Suprapubic skin (tissue), 4 donors: ENCODE measurements at regions not wholly inside any gene's neighbourhood (a gene's known extent, or its start where the extent isn't known, plus 50 kb on each side); places are given as distances from the start of the nearest gene placed in this dataset.

ENCODE experiments used
- EP300 ChIP-seq: sonication (generic); formaldehyde crosslinking; IDR thresholded peaks from one replicate; pipeline ENCODE4 v1.6.1; 2017; ENCODE audit warnings: antibody characterized with exemption
- POLR2AphosphoS5 ChIP-seq, 3 donors: sonication (generic); formaldehyde crosslinking; IDR thresholded peaks; one replicate each; pipeline ENCODE4 v1.6.1; 2017; ENCODE audit warnings: antibody characterized with exemption in 3 of 3
- TF ChIP-seq, protein P1 (sequence below), 2 donors: fragments of 200-600 bp in 1 of 2; fragments of 450-650 bp in 1 of 2; sonication (generic) in 1 of 2; IDR thresholded peaks; one replicate each; pipeline ENCODE4 v1.5.1; 2016 to 2019; ENCODE audit warnings: antibody characterized with exemption in 2 of 2, mild to moderate bottlenecking in 1 of 2, moderate library complexity in 1 of 2

DNA sequence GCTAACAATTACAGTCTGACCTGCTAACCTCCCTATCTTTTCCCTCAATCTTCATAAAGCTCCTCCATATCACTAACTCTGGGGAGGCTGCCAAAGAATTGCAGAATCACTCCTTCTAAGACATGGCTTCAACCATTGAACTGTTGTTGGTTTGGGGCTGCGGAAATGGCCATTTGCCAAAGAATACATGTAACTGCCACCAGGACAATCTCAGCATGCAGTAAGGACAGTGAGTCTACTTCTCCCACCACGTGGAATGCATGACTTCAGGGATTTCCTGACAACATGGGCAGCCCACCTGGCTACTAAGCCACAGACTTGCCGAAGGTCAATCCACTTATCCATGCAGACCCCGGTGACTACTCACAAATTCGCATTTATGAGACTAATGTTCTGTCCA lies 104.3 kb upstream of the NUDT7 start:
- TF ChIP-seq, protein P1, sequence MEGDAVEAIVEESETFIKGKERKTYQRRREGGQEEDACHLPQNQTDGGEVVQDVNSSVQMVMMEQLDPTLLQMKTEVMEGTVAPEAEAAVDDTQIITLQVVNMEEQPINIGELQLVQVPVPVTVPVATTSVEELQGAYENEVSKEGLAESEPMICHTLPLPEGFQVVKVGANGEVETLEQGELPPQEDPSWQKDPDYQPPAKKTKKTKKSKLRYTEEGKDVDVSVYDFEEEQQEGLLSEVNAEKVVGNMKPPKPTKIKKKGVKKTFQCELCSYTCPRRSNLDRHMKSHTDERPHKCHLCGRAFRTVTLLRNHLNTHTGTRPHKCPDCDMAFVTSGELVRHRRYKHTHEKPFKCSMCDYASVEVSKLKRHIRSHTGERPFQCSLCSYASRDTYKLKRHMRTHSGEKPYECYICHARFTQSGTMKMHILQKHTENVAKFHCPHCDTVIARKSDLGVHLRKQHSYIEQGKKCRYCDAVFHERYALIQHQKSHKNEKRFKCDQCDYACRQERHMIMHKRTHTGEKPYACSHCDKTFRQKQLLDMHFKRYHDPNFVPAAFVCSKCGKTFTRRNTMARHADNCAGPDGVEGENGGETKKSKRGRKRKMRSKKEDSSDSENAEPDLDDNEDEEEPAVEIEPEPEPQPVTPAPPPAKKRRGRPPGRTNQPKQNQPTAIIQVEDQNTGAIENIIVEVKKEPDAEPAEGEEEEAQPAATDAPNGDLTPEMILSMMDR (IDR thresholded peaks at IDR 0.05): no peak
- TF ChIP-seq EP300 (no peak), POLR2AphosphoS5 (IDR thresholded peaks at IDR 0.05) (no peak)
